ENCODE measurements at regions not wholly inside any gene's neighbourhood (a gene's known extent, or its start where the extent isn't known, plus 50 kb on each side); places are given as distances from the start of the nearest gene placed in this dataset.
A peak's percentile ranks its signal among the peaks of the same experiment; 100 is the strongest.

GRCh38 chr4:119725011-119725410 is 96.4 kb upstream of the PDE5A start:
- Histone ChIP-seq H3K36me3 (ENCODE audit: low read depth) (no peaks in the 10 kb centered on the region), H3K9me3 (no peaks in the 10 kb centered on the region), H3K4me1 (ENCODE audit: low read depth) (peaks cover 26% of the 10 kb centered on the region), H3K4me3 (no peak overlapping the region)
- intact Hi-C loops (cut with DNase I, micrococcal nuclease): no loop called here
- peak in 1 of 3 donors; percentile 40 for DNase-seq
- no peak for TF ChIP-seq CTCF (IDR thresholded peaks at IDR 0.05)
- peak; percentile 71 for ATAC-seq

- peaks cover 22% of the 10 kb centered on the region for H3K4me1 ChIP-seq (ENCODE audit: low read depth)
- H3K9me3 ChIP-seq: peaks cover 4% of the 10 kb centered on the region
- TF ChIP-seq CTCF (IDR thresholded peaks at IDR 0.05): no peak
- ATAC-seq (no peak), DNase-seq (no peak)
- H3K36me3 ChIP-seq (ENCODE audit: low read depth): no peaks in the 10 kb centered on the region
- no peak overlapping the region for H3K4me3 ChIP-seq
- intact Hi-C loops (cut with DNase I, micrococcal nuclease): no loop called here
These were observed 94.1 kb upstream of the PDE5A start for GRCh38 chr4:119722670-119723069.

GRCh38 chr4:119721878-119722277 is 93.3 kb upstream of the PDE5A start:
- ATAC-seq: no peak
- intact Hi-C loops (cut with DNase I, micrococcal nuclease): no loop called here
- peaks cover 4% of the 10 kb centered on the region for H3K9me3 ChIP-seq
- no peak for TF ChIP-seq CTCF (IDR thresholded peaks at IDR 0.05)
- no peak for DNase-seq
- peaks cover 20% of the 10 kb centered on the region for H3K4me1 ChIP-seq (ENCODE audit: low read depth)
- no peak overlapping the region for H3K4me3 ChIP-seq
- no peaks in the 10 kb centered on the region for H3K36me3 ChIP-seq (ENCODE audit: low read depth)

- Histone ChIP-seq H3K36me3 (ENCODE audit: low read depth) (no peaks in the 10 kb centered on the region), H3K4me3 (no peak overlapping the region), H3K9me3 (peaks cover 4% of the 10 kb centered on the region), H3K4me1 (ENCODE audit: low read depth) (peaks cover 3% of the 10 kb centered on the region)
- ATAC-seq: peak; percentile 90
- TF ChIP-seq CTCF (IDR thresholded peaks at IDR 0.05): no peak
- intact Hi-C loops (cut with DNase I, micrococcal nuclease): no loop called here
- DNase-seq: peak; percentile 62 to 73 (median 64)
These were observed 87.2 kb upstream of the PDE5A start for GRCh38 chr4:119715490-119716445.

- intact Hi-C loops (cut with DNase I, micrococcal nuclease): no loop called here
- Histone ChIP-seq H3K4me3 (no peak overlapping the region), H3K9me3 (no peaks in the 10 kb centered on the region), H3K4me1 (ENCODE audit: low read depth) (peaks cover 11% of the 10 kb centered on the region), H3K36me3 (ENCODE audit: low read depth) (no peaks in the 10 kb centered on the region)
- ATAC-seq (peak; percentile 71), DNase-seq (no peak)
- no peak for TF ChIP-seq CTCF (IDR thresholded peaks at IDR 0.05)
These were observed 80.8 kb upstream of the PDE5A start for GRCh38 chr4:119709418-119709817.

All from mucosa of descending colon (tissue), 3 donors.